OCI-LY1 (cell line): ENCODE measurements at regions not wholly inside any gene's neighbourhood (a gene's known extent, or its start where the extent isn't known, plus 50 kb on each side); places are given as distances from the start of the nearest gene placed in this dataset.
A peak's percentile ranks its signal among the peaks of the same experiment; 100 is the strongest.

Experiments used
- H2AFZ ChIP-seq: fragments of 200-600 bp; sonication (generic), shearing (Covaris generic); 2 replicates; pipeline ENCODE4 v1.6.0; 2014; ENCODE audit warnings: antibody characterized with exemption, mild to moderate bottlenecking, low read length
- H3F3A ChIP-seq: fragments of 200-600 bp; sonication (generic), shearing (Covaris generic); 2 replicates; pipeline ENCODE4 v1.6.0; 2014; ENCODE audit warnings: mild to moderate bottlenecking, antibody characterized with exemption, low read length, moderate library complexity; ENCODE audit not compliant: insufficient read depth
- H3K27ac ChIP-seq: fragments of 200-600 bp; sonication (generic); 2 replicates; pipeline ENCODE4 v1.5.1; 2014; ENCODE audit warnings: low read length, mixed run types, mild to moderate bottlenecking, low read depth; ENCODE audit not compliant: poor library complexity, severe bottlenecking
- H3K27me3 ChIP-seq: fragments of 200-600 bp; sonication (generic); 2 replicates; pipeline ENCODE4 v1.6.0; 2014; ENCODE audit warnings: antibody characterized with exemption, mild to moderate bottlenecking, low read length, moderate library complexity; ENCODE audit not compliant: insufficient read depth
- H3K36me3 ChIP-seq: fragments of 200-600 bp; sonication (generic); 2 replicates; pipeline ENCODE4 v1.6.1; 2014; ENCODE audit warnings: mild to moderate bottlenecking, antibody characterized with exemption, low read length, moderate library complexity, mixed read lengths; ENCODE audit not compliant: insufficient read depth
- H3K4me1 ChIP-seq: fragments of 200-600 bp; sonication (generic); 2 replicates; pipeline ENCODE4 v1.5.1; 2014; ENCODE audit warnings: mild to moderate bottlenecking, low read length, moderate library complexity; ENCODE audit not compliant: insufficient read depth, severe bottlenecking
- H3K4me2 ChIP-seq: fragments of 200-600 bp; sonication (generic), shearing (Covaris generic); 2 replicates; pipeline ENCODE4 v1.6.1; 2014; ENCODE audit warnings: low read length
- H3K4me3 ChIP-seq: fragments of 200-600 bp; sonication (generic); 2 replicates; pipeline ENCODE4 v1.5.1; 2014; ENCODE audit warnings: low read length, low read depth, mild to moderate bottlenecking, mixed read lengths; ENCODE audit not compliant: poor library complexity, severe bottlenecking
- H3K79me2 ChIP-seq: fragments of 200-600 bp; shearing (Covaris generic); 2 replicates; pipeline ENCODE4 v1.6.1; 2016; ENCODE audit warnings: mixed run types, low read length, mixed read lengths; ENCODE audit not compliant: insufficient read depth
- H3K9ac ChIP-seq: fragments of 200-600 bp; sonication (generic), shearing (Covaris generic); 2 replicates; pipeline ENCODE4 v1.6.1; 2014; ENCODE audit warnings: mild to moderate bottlenecking, low read length, mixed read lengths
- H3K9me2 ChIP-seq: fragments of 200-600 bp; sonication (generic), shearing (Covaris generic); 2 replicates; pipeline ENCODE4 v1.6.1; 2014; ENCODE audit warnings: low read depth, mild to moderate bottlenecking, low read length, mixed read lengths
- H3K9me3 ChIP-seq: fragments of 200-600 bp; shearing (Covaris generic); 2 replicates; pipeline ENCODE4 v1.6.1; 2014; ENCODE audit warnings: low read length, mixed read lengths
- H4K20me1 ChIP-seq: fragments of 200-600 bp; sonication (generic), shearing (Covaris generic); 2 replicates; pipeline ENCODE4 v1.6.0; 2016; ENCODE audit warnings: mild to moderate bottlenecking, low read length; ENCODE audit not compliant: insufficient read depth
- EZH2 ChIP-seq: fragments of 200-600 bp; sonication (generic), shearing (Covaris generic); IDR thresholded peaks from 2 replicates; pipeline ENCODE4 v1.8.0; 2017; ENCODE audit warnings: borderline replicate concordance, mixed run types, mild to moderate bottlenecking, antibody characterized with exemption, low read length, moderate library complexity, mixed read lengths
- TF ChIP-seq, protein P1 (sequence below): fragments of 200-600 bp; sonication (generic), shearing (Covaris generic); IDR thresholded peaks from 2 replicates; pipeline ENCODE4 v1.5.1; 2017; ENCODE audit warnings: mild to moderate bottlenecking, antibody characterized with exemption, low read length, moderate library complexity, mixed read lengths

DNA sequence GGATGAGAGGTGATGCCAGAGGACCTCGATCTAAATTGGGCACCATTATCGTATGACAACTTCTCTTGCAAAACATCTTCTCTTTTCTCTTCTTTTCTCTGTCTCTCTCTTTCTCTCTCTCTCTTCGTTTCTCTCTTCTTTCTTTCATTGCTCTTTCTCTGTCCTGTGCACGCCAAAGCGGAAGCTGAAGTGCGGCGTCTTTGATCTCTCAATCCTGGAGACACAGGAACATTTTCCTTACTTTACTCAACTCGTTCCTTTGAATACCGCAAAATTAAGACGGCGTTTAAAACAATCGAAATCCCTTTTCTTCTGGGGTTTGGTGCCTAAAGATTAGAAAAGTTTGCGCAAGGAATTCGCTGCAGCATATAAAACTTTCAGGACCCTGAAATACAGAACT lies 176.6 kb downstream of the KDM5D start:
- Histone ChIP-seq H3K4me2 (peak overlapping the region; percentile 91), H2AFZ (no peak overlapping the region), H4K20me1 (no peaks in the 10 kb centered on the region), H3K4me3 (peak overlapping the region; percentile 73), H3K36me3 (peaks cover 7% of the 10 kb centered on the region), H3K27me3 (no peaks in the 10 kb centered on the region), H3K4me1 (peaks cover 30% of the 10 kb centered on the region), H3F3A (no peaks in the 10 kb centered on the region), H3K9me3 (no peaks in the 10 kb centered on the region), H3K9ac (peak overlapping the region; percentile 85), H3K79me2 (peaks cover 47% of the 10 kb centered on the region), H3K9me2 (no peaks in the 10 kb centered on the region), H3K27ac (peak overlapping the region; percentile 93)
- TF ChIP-seq EZH2: no peak
- TF ChIP-seq, protein P1, sequence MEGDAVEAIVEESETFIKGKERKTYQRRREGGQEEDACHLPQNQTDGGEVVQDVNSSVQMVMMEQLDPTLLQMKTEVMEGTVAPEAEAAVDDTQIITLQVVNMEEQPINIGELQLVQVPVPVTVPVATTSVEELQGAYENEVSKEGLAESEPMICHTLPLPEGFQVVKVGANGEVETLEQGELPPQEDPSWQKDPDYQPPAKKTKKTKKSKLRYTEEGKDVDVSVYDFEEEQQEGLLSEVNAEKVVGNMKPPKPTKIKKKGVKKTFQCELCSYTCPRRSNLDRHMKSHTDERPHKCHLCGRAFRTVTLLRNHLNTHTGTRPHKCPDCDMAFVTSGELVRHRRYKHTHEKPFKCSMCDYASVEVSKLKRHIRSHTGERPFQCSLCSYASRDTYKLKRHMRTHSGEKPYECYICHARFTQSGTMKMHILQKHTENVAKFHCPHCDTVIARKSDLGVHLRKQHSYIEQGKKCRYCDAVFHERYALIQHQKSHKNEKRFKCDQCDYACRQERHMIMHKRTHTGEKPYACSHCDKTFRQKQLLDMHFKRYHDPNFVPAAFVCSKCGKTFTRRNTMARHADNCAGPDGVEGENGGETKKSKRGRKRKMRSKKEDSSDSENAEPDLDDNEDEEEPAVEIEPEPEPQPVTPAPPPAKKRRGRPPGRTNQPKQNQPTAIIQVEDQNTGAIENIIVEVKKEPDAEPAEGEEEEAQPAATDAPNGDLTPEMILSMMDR: no peak

DNA sequence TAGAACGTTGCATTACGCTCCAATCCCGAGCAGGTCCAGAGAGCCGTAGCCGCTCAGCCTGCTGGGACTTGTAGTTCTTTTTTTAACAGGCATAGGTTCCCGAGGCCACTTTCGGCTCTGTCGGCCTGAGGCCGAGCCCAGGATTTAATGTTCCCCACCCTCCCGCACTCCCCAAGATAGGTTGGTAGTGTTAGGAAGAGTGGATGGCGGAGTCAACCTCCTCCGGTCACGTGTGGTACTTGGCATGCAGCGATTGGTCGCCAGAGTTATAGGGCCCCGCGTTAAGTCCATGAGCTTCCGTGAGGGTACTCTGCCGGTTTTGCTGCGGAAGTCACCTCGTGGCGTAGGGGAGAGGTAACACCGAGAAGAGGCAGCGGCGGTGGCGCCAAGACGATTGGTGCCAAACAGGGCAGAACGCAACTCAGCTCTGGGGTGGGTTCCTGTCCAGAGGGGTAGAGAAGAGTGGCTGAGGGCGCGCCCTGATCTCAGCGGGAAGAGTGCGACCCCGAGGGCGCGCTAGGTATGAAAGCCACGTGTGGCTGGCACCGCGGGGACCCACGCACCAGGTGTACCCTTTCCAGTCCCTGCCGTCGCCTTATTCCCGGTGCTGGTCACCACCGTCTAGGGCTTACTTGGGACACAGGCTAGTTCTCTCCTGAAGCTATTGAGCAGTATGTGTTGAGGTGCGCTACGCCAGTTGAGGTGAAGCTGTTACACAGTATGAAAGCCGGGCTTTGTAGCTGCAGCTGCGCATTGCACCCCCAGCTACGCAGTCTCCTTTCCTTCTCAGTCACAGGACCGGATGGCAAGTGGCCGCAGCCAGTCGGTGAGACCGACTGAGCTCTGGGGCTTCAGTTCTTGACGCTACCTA lies 177.2 kb downstream of the KDM5D start:
- Histone ChIP-seq H4K20me1 (no peaks in the 10 kb centered on the region), H3F3A (no peaks in the 10 kb centered on the region), H3K4me2 (peak overlapping the region; percentile 91), H3K27ac (peak overlapping the region; percentile 93), H3K9me2 (no peaks in the 10 kb centered on the region), H2AFZ (peak overlapping the region; percentile 92; the same call in 1 of the 2 replicates), H3K9ac (peak overlapping the region; percentile 85), H3K27me3 (no peaks in the 10 kb centered on the region), H3K79me2 (peaks cover 41% of the 10 kb centered on the region), H3K4me3 (peak overlapping the region; percentile 73), H3K9me3 (no peaks in the 10 kb centered on the region), H3K4me1 (peaks cover 30% of the 10 kb centered on the region), H3K36me3 (peaks cover 7% of the 10 kb centered on the region)
- TF ChIP-seq EZH2: no peak
- TF ChIP-seq, protein P1: no peak

DNA sequence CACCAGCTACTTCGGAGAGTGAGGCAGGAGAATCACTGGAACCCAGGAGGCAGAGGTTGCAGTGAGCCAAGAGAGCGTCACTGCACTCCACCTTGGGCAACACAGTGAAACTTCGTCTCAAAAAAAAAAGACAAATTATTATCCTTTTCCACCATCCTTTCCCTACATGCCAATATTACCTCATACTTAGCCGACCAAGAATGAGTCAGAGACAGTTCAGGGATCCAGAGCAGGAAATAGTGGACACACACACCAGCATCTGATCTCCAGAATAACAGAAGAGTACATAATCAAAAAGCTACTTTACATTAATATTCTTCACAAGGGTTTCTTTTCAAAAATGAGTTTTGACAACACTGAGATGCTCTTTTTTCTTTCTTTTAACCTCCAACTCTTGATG lies 185.4 kb downstream of the KDM5D start:
- TF ChIP-seq, protein P1: no peak
- no peak for TF ChIP-seq EZH2
- no peak overlapping the region for H3K4me2 ChIP-seq
- H3K9me3 ChIP-seq: no peaks in the 10 kb centered on the region
- H2AFZ ChIP-seq: no peak overlapping the region
- H3K4me3 ChIP-seq: no peak overlapping the region
- no peaks in the 10 kb centered on the region for H3K79me2 ChIP-seq
- H4K20me1 ChIP-seq: no peaks in the 10 kb centered on the region
- H3K27ac ChIP-seq: no peak overlapping the region
- no peaks in the 10 kb centered on the region for H3F3A ChIP-seq
- H3K36me3 ChIP-seq: no peaks in the 10 kb centered on the region
- H3K9ac ChIP-seq: no peak overlapping the region
- no peaks in the 10 kb centered on the region for H3K27me3 ChIP-seq
- H3K4me1 ChIP-seq: no peaks in the 10 kb centered on the region
- no peaks in the 10 kb centered on the region for H3K9me2 ChIP-seq
